SK-N-MC (cell line): ENCODE measurements at regions not wholly inside any gene's neighbourhood (a gene's known extent, or its start where the extent isn't known, plus 50 kb on each side); places are given as distances from the start of the nearest gene placed in this dataset.
"Not testable (repeated sequence)": the region's sequence is repeated elsewhere in the genome, so short reads cannot be mapped to it uniquely, and the experiment has no call there.

ENCODE experiments used
- EZH2 ChIP-seq: fragments of 200-600 bp; sonication (generic); IDR thresholded peaks from one replicate; pipeline ENCODE4 v1.6.1; 2017; ENCODE audit warnings: antibody characterized with exemption
- POLR2AphosphoS5 ChIP-seq: IDR thresholded peaks from 2 replicates; pipeline ENCODE4 v1.6.1; 2012; ENCODE audit warnings: mild to moderate bottlenecking, low read depth, low read length, borderline replicate concordance

- not testable (repeated sequence) for TF ChIP-seq POLR2AphosphoS5, EZH2
These were observed 57.7 kb upstream of the RGS1 start for GRCh38 chr1:192517716-192518355.
